ENCODE measurements at regions not wholly inside any gene's neighbourhood (a gene's known extent, or its start where the extent isn't known, plus 50 kb on each side); places are given as distances from the start of the nearest gene placed in this dataset.

DNA sequence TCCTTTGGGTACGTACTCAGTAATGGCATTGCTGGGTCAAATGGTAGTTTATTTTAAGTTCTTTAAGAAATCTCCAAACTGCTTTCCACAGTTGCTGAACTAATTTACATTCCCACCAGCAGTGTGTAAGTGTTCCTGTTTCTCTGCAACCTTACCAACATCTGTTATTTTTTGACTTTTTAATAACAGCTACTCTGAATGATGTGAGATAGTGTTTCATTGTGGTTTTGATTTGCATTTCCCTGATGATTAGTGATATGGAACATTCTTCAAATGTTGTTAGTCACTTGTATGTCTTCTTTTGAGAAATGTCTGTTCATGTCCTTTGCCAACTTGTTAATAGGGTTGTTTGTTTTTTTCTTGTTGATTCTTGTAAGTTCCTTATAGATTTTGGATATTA lies 558.9 kb downstream of the SH2D4B start:
- no peak for TF ChIP-seq CTCF (IDR thresholded peaks at IDR 0.05; ENCODE audit: insufficient read depth, low read depth, low read length)
- no peak for DNase-seq (ENCODE audit: low read depth)
- no peak overlapping the region for H3K4me3 ChIP-seq (ENCODE audit: low read depth, low read length)

- no peak for DNase-seq (ENCODE audit: low read depth)
- no peak for TF ChIP-seq CTCF (IDR thresholded peaks at IDR 0.05; ENCODE audit: insufficient read depth, low read depth, low read length)
- H3K4me3 ChIP-seq (ENCODE audit: low read depth, low read length): no peak overlapping the region
Measured at GRCh38 chr10:81101062-81101461, 563.4 kb downstream of the SH2D4B start.

GRCh38 chr10:81104494-81104893 lies 566.8 kb downstream of the SH2D4B start:
- no peak for DNase-seq (ENCODE audit: low read depth)
- no peak for TF ChIP-seq CTCF (IDR thresholded peaks at IDR 0.05; ENCODE audit: insufficient read depth, low read depth, low read length)
- H3K4me3 ChIP-seq (ENCODE audit: low read depth, low read length): no peak overlapping the region

DNA sequence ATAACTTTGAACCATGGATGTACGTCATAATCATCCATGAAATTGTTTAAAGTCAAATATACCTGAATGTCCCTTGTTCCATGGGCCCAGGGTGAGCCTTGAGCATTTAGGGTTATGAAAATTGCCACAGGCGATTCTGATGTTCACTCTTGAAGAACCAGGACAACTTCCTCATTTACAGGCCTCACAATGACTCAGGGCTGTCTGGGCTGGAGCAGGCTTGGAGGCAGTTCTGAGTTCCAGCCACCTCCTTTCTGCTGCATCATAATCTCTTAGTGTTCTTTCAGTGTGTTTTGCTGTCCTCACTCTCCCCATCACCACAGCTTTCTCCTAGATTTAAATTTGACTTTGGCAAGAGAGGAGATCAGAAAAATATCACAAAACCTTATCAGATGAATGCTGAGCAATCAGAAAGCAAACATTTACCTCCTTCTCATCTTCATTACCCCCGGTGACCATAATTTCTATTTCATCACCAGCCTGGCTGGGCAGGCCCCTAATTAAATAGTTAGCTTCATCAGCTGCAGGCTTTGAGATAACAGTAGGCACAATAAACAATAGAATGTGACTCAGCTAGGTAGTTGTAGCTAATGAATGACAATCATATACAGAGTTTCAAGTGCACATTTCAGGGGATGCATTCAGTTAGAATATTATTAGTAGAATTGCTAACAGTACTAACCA lies 571.0 kb downstream of the SH2D4B start:
- no peak overlapping the region for H3K4me3 ChIP-seq (ENCODE audit: low read depth, low read length)
- no peak for TF ChIP-seq CTCF (IDR thresholded peaks at IDR 0.05; ENCODE audit: insufficient read depth, low read depth, low read length)
- DNase-seq (ENCODE audit: low read depth): no peak

DNA sequence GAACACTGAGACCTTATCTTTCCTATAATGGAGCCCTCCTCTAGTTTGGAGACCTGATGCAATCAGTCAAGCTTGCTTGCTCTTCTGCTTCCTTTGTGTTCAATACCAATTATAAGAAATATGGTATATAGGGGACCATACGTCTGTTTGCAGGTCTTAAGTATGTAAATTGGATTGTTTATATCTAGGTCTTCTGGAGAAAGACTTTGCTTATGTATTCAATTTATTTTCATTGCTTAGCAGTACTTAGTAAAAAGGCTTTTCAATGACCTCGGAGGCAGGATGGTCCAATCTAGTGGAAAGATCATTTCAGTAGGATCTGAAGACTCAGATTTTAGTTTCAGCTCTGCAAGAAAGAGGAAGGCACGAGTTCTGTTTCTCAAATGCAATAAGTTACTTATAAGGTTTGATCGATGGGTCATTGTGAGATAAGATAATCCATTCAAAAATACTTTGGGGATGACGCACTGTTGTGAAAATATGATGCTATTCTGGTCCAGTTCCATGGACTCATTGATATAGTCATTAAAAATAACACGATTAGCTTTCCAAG lies 571.6 kb downstream of the SH2D4B start:
- no peak for TF ChIP-seq CTCF (IDR thresholded peaks at IDR 0.05; ENCODE audit: insufficient read depth, low read depth, low read length)
- no peak for DNase-seq (ENCODE audit: low read depth)
- no peak overlapping the region for H3K4me3 ChIP-seq (ENCODE audit: low read depth, low read length)

DNA sequence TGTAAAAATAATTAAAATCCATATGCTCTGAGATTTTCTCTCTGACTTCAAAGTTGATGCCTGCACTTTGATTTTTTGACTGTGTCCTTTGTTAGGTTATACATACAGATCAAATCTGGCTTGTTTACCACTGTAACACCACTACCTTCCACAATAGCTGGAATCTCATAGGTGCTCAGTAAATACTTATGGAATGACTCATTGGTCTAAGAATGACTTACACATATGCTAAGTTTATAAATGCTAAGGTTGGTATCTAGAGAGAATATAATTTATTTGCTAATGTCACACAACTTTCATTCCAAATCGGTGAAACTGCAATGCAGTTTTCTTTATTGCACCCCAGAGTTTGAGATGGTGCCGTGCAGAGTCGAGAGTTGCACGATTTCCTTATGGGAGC lies 578.5 kb downstream of the SH2D4B start:
- TF ChIP-seq CTCF (IDR thresholded peaks at IDR 0.05; ENCODE audit: insufficient read depth, low read depth, low read length): no peak
- no peak for DNase-seq (ENCODE audit: low read depth)
- no peak overlapping the region for H3K4me3 ChIP-seq (ENCODE audit: low read depth, low read length)

DNA sequence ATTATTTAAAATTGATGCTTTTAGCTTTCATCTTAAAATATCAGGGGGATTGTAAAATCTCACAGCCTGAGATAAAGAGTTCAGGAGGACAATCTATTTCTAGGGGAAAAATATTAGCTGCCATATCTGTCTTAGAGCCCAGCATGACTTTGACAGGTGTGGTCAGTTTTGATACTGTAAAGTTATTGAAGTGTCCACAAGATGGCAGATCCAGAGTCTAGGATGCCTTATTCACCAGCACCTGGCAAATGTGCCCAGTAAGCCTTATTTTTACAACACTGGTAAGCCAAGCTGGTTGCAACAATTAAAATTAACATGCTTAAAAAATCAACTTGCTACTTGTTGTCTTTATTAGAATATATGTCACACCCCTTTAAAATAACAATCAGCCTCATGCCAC lies 579.3 kb downstream of the SH2D4B start:
- no peak for DNase-seq (ENCODE audit: low read depth)
- H3K4me3 ChIP-seq (ENCODE audit: low read depth, low read length): no peak overlapping the region

More for the DNA sequence above, 579.3 kb downstream of the SH2D4B start:
- no peak for TF ChIP-seq CTCF (IDR thresholded peaks at IDR 0.05; ENCODE audit: insufficient read depth, low read depth, low read length)

All from fibroblast of villous mesenchyme (primary cell).